ENCODE measurements at regions not wholly inside any gene's neighbourhood (a gene's known extent, or its start where the extent isn't known, plus 50 kb on each side); places are given as distances from the start of the nearest gene placed in this dataset.

DNA sequence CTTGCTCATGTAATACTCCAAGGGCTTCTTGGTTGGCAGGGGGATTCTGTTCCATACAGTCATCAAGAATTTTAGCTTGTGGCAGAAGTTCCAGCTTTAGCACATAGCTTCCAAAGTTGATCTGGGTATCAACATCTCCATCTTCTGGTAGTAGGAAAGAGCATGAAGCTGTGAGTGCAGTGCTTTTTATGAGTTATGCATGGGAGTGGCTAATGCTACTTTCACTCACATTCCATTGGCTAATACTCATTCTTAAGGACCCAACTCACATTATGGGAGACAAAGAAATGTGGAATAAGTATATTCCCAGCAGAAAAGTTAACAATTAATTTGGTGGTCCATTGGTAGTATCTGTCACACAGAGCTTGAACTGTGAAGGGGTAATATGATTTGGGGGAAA lies 194.2 kb upstream of the CHD1 start:
- ATAC-seq (no peak), DNase-seq (no peak)
- Histone ChIP-seq H3K36me3 (no peaks in the 10 kb centered on the region), H3K27ac (no peak overlapping the region), H3K27me3 (ENCODE audit: low read depth) (no peaks in the 10 kb centered on the region), H3K9me3 (no peaks in the 10 kb centered on the region), H3K4me3 (no peak overlapping the region), H3K4me1 (no peaks in the 10 kb centered on the region)
- TF ChIP-seq, protein P1, sequence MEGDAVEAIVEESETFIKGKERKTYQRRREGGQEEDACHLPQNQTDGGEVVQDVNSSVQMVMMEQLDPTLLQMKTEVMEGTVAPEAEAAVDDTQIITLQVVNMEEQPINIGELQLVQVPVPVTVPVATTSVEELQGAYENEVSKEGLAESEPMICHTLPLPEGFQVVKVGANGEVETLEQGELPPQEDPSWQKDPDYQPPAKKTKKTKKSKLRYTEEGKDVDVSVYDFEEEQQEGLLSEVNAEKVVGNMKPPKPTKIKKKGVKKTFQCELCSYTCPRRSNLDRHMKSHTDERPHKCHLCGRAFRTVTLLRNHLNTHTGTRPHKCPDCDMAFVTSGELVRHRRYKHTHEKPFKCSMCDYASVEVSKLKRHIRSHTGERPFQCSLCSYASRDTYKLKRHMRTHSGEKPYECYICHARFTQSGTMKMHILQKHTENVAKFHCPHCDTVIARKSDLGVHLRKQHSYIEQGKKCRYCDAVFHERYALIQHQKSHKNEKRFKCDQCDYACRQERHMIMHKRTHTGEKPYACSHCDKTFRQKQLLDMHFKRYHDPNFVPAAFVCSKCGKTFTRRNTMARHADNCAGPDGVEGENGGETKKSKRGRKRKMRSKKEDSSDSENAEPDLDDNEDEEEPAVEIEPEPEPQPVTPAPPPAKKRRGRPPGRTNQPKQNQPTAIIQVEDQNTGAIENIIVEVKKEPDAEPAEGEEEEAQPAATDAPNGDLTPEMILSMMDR (IDR thresholded peaks at IDR 0.05), result no peak
- intact Hi-C loops (cut with DNase I), result no loop called here

DNA sequence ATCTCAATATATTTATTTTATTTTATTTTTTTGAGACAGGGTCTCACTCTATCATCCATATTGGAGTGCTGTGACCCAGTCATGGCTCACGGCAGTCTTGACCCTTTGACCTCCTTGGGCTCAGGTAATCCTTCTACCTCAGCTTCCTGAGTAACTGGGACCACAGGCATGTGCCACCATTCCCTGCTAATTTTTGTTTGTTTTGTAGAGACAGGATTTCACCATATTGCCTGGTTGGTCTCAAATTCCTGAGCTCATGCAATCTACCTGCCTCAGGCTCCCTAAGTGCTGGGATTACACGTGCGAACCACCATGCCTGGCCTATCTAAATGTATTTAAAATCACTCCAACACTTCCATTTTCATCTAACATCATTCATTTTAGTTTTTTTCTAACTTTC lies 190.5 kb upstream of the CHD1 start:
- no peaks in the 10 kb centered on the region for H3K9me3 ChIP-seq
- no peak overlapping the region for H3K27ac ChIP-seq
- no peaks in the 10 kb centered on the region for H3K4me1 ChIP-seq
- intact Hi-C loops (cut with DNase I), result no loop called here
- no peaks in the 10 kb centered on the region for H3K27me3 ChIP-seq (ENCODE audit: low read depth)
- no peak overlapping the region for H3K4me3 ChIP-seq
- ATAC-seq (no peak), DNase-seq (no peak)
- TF ChIP-seq, protein P1 (IDR thresholded peaks at IDR 0.05), result no peak
- no peaks in the 10 kb centered on the region for H3K36me3 ChIP-seq

DNA sequence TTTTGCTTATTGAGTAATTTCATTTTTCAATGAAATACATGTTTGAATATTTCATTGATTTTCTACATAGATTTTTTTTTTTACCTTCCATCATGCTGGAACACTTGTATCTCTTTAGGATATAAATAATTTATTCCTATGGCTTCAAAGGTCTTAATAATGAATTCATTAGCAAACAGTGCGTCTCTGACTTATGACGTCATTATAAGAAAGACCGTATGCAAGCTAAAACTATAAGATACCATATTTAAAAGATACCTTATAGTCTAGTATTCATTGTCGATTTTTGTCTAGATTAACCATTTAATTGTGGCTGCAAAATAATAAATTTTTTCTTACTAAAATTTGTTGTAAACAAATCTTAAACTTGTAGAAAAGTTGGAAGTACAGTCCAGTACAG lies 187.7 kb upstream of the CHD1 start:
- Histone ChIP-seq H3K9me3 (no peaks in the 10 kb centered on the region), H3K4me3 (no peak overlapping the region), H3K4me1 (no peaks in the 10 kb centered on the region), H3K27me3 (ENCODE audit: low read depth) (no peaks in the 10 kb centered on the region), H3K36me3 (no peaks in the 10 kb centered on the region), H3K27ac (no peak overlapping the region)
- intact Hi-C loops (cut with DNase I), result no loop called here
- TF ChIP-seq, protein P1 (IDR thresholded peaks at IDR 0.05), result no peak
- ATAC-seq, result no peak
- no peak for DNase-seq

DNA sequence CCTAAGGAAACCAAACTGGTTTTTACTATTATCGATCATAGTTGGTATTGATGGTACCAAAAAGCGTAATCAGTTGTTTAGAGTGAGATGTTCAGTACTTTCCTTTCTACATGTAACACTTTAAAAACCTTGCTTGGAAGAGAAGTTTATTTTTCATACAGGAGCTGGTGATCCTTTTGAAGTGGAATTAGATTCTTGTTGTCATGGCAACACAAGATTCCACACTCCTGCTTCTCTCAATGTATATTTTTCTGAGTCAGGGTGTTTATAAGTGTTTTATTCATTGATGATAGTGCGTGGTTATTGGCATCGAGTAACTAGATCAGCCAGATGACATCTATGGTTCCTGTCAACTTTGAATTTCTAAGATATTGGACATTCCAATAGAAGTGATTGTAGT lies 181.1 kb upstream of the CHD1 start:
- TF ChIP-seq, protein P1 (IDR thresholded peaks at IDR 0.05), result no peak
- Histone ChIP-seq H3K4me3 (no peak overlapping the region), H3K36me3 (no peaks in the 10 kb centered on the region), H3K4me1 (peaks cover 2% of the 10 kb centered on the region), H3K27me3 (ENCODE audit: low read depth) (peaks cover 4% of the 10 kb centered on the region), H3K9me3 (no peaks in the 10 kb centered on the region), H3K27ac (no peak overlapping the region)
- DNase-seq, result no peak
- no peak for ATAC-seq
- intact Hi-C loops (cut with DNase I), result no loop called here

DNA sequence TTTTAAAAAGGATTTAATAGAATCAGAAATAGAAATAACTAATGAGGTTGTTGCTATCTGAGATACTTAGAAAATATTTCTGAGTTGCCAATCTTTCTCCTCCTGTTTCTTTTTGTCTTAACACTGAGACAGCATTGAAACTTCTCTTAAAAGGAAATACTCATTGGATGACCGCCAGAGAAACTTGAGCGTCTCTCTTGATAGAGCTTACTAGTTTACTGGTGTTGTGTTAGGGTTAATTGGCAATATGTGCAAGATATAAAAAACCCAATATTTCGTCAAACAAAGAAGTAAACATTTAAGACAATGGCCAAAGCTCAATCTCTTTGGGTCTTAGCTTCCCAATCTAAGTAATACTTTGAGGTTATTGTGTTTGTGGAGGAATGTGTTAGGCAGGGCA lies 176.4 kb upstream of the CHD1 start:
- H3K4me1 ChIP-seq, result peaks cover 4% of the 10 kb centered on the region
- H3K4me3 ChIP-seq, result no peak overlapping the region
- ATAC-seq (no peak), DNase-seq (no peak)
- H3K27ac ChIP-seq, result no peak overlapping the region
- H3K27me3 ChIP-seq (ENCODE audit: low read depth), result no peaks in the 10 kb centered on the region
- TF ChIP-seq, protein P1 (IDR thresholded peaks at IDR 0.05), result no peak
- no peaks in the 10 kb centered on the region for H3K9me3 ChIP-seq
- intact Hi-C loops (cut with DNase I), result no loop called here
- no peaks in the 10 kb centered on the region for H3K36me3 ChIP-seq
